GM12891 (cell line): ENCODE measurements at regions not wholly inside any gene's neighbourhood (a gene's known extent, or its start where the extent isn't known, plus 50 kb on each side); places are given as distances from the start of the nearest gene placed in this dataset.

Experiments
- PAX5 ChIP-seq: IDR thresholded peaks from 2 replicates; pipeline ENCODE4 v1.6.1; 2011; ENCODE audit warnings: low read length, moderate library complexity, mild to moderate bottlenecking; ENCODE audit not compliant: insufficient read depth, severe bottlenecking
- POLR2A ChIP-seq: IDR thresholded peaks from 2 replicates; pipeline ENCODE4 v1.6.1; 2011; ENCODE audit warnings: low read depth, low read length, control low read depth
- POLR2AphosphoS5 ChIP-seq: IDR thresholded peaks from 2 replicates; pipeline ENCODE4 v1.6.1; 2011; ENCODE audit warnings: low read depth, low read length, control low read depth
- TAF1 ChIP-seq: IDR thresholded peaks from 2 replicates; pipeline ENCODE4 v1.6.1; 2011; ENCODE audit warnings: low read depth, low read length, control low read depth

DNA sequence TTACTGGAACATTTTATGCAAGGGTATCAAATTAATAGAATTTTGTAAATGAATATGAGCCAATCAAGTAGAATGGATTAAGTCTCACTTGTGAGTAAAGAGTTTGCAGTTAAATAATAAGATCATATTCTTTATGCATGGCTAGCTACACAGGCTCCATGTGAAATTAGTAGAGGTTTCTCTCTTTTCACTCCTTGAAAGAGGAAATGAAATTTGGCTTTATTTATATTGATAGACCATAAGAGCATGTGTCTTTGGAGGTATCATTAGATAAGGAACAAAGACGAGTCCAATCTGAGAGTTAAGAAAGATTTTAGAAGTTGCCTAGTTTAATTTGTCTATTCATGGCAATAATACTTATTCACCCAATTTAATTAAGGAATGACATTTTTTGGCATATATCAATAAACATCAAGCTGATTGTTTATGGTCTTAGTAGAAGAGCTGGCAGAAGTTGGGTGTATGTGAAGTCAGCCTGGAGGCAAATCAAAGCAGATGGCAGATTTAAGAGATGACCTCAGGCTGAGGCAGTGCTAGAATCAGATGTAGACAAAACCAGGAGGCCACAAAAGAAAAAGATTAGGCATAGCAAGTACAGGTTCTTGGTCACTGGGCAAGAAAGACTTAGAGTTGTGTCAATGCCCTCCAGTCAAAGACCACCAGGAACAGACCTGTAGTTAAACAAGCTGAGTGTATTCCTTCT is 406.5 kb upstream of the ARHGEF26 start:
- TF ChIP-seq POLR2A (no peak), PAX5 (no peak), POLR2AphosphoS5 (no peak), TAF1 (no peak)
